ENCODE measurements at regions not wholly inside any gene's neighbourhood (a gene's known extent, or its start where the extent isn't known, plus 50 kb on each side); places are given as distances from the start of the nearest gene placed in this dataset.
"Not testable (repeated sequence)": the region's sequence is repeated elsewhere in the genome, so short reads cannot be mapped to it uniquely, and the experiment has no call there.

- no peak for DNase-seq
Measured at GRCh38 chr13:34372581-34372980, 554.6 kb downstream of the RFC3 start.

DNA sequence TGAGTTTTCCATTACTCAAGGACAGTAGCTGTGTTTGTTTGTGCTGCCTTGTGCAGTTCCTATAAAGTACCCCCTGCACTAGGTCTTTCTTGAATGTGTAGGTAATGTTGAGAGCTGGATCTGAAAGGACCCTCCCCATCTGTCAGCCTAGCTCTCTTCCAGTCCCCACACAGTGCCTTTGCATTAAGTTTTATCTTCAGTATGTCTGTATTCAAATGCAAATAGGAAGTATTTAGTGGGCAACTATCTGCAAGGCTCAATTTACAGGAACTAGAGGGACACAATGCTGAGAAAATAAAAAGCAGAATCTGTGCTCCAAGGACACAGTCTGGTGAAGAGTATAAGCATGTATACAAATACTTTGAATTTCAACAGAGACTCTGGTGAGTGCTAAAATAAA is 558.5 kb downstream of the RFC3 start:
- DNase-seq = no peak

DNA sequence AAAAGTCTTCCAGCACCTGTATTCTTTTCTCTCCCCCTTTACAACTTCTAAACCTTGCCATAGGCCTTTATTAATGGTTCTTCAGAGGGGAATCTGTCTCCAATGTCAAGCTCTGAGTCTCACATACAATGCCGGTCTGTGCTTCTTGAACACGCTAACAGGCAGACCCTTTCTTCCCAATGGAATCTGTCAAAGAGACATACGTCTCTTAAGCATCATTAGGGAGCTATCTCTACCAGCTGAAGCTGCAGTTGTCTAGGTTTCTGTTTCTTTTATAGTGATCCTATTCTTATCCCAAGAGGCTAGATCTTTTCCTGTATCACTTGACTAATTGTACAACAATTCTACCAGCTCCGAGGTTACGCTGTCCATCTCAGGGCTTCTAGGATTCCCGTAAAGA is 560.8 kb upstream of the NBEA start:
- no peak for DNase-seq

DNA sequence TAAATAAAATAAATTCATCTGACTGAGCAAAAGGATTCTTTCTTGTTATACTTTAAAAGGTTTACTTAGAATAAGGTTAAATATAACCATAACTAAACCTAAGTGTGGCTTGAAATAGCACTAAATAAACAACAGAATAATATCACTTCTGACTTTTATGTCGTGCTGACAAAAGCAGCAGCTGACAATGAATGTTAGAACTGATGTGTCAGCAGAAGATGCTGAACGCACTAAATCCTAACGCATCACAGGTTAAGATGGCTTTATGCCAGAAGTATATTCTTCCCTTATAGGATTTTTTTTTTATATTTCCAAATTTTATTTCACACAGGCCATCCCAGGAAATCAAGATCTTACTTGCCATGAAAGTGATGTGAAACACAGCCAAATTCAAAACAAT is 558.3 kb upstream of the NBEA start:
- no peak for DNase-seq

- DNase-seq = not testable (repeated sequence)
Measured at GRCh38 chr13:34386229-34386628, 555.8 kb upstream of the NBEA start.

GRCh38 chr13:34391076-34391475 is 551.0 kb upstream of the NBEA start:
- no peak for DNase-seq

DNA sequence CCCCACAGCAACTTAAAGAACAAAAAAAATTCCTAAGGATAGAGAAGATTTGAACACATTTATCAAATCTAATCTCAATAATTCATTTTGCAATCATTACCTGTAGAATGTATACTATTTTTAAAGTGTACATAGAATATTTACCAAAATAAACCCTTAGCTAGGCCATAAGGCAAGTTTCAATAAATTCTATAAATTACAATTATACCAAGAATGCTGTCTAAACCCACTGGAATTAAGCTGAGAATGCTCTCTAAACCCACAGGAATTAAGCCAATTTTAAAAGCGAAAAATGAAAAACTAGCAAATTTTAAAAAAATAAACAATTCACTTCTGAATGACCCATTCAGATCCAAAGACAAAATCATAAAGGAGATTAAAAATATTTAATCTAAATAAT is 540.4 kb upstream of the NBEA start:
- DNase-seq = no peak

- DNase-seq = no peak
Measured at GRCh38 chr13:34405410-34406181, 536.5 kb upstream of the NBEA start.

GRCh38 chr13:34408640-34409039 is 533.4 kb upstream of the NBEA start:
- DNase-seq = no peak

GRCh38 chr13:34409496-34410182 is 532.4 kb upstream of the NBEA start:
- no peak for DNase-seq

DNA sequence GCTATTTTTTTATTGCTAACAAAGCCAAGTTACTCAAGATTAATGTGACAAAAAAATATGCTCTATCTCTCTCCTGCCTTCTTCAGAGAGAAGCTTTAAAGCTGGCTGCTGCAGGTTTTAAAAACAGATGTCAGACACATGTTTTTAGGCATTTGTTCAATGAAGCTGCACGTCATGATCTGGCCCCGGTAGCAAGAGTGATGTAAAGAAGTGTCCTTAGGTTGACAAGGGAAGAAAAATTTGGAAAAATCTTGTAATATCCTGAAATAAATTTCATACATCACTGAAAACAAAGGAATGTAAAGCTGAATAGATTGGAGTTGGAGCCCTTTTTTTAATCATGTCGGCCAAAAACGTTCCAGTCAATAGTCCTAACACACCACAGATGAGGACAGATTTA is 531.4 kb upstream of the NBEA start:
- DNase-seq = peak; percentile 71

DNA sequence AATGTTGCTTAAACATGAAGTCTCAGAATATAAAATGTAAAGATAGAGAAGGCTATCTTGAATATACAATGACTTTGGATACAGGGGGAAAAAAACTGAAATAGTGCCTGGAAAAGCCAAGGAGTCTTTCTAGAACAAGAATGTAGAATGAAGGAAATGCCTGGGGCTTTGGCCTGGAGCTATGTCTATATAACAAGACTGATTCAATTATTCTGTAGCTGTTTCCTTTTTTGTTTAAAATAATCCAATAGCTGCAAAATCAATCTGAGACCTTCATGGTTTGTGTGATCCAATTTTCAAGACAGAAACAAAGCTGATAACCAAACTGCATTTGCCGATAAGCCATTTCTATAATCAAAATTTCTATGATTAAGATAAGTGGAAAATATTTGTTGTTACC is 530.9 kb upstream of the NBEA start:
- DNase-seq = no peak

DNA sequence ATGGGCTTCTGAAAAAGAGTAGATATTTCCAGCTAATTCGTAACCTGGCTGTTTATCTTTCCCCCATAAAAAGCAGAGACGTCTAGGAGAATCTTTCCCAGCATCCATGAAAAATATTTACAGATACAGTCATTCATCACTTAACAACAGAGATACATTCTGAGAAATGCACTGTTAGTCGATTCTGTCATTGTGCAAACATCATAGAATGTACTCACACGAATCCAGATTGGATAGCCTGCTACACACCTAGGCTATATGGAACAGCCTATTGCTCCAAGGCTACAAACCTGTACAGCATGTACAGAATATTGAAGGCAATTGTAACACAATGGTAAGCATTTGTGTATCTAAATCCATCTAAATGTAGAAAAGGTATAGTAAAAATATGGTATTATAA is 530.2 kb upstream of the NBEA start:
- DNase-seq = no peak

- DNase-seq = no peak
Measured at GRCh38 chr13:34412295-34412694, 529.8 kb upstream of the NBEA start.

- no peak for DNase-seq
Measured at GRCh38 chr13:34412817-34413375, 529.2 kb upstream of the NBEA start.

DNA sequence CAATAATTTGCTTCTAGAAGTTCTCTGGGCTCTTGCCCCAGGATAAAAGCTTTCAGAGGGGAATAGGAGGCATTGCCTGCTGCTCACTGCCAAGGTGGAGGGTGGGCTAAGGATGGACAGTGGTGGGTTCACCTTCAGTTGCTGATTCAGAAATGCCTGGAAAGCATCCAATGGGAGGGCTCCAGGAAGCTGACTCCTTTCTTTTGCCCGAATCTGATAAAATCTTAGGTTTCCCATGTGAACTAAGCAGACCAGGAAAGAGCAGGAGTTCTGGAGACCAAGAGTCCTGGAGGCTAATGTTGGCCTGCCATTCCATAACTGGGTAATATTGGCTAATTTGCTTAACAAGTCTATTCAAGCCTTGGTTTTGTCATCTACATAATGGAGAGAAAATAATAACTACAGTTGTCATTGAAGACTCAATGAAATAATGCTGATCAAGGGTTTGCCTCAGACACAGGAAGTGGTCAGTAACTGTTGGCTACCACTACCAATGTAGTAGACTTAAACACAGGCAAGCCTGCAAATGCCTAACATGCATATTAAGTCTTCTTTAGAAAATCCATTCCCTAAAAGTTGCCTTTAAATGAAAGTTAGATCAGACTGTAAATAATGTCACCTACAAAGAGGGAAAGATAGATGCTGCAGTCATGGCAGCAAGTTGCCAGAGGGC is 528.4 kb upstream of the NBEA start:
- no peak for DNase-seq

- no peak for DNase-seq
Measured at GRCh38 chr13:34414616-34415015, 527.5 kb upstream of the NBEA start.

GRCh38 chr13:34416971-34417380 is 525.1 kb upstream of the NBEA start:
- peak; percentile 74 for DNase-seq

DNA sequence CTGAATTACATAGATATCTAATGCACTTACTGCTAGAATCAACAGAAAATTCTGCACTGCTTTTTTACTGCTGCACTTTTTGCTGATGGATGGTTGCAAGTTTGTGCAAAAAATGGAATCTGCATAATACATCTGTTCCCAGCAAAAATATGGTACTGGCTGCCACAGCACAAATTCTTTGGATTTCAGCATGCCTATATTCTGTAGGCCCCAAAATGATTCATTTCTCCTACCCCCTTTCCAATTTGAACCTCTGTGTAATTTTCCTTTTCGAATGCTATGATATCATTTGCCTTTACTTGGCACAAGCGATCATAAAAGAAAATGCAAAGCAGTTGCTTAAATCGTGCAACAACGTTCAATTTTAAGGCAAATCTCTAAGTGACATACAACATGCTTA is 524.2 kb upstream of the NBEA start:
- no peak for DNase-seq

DNA sequence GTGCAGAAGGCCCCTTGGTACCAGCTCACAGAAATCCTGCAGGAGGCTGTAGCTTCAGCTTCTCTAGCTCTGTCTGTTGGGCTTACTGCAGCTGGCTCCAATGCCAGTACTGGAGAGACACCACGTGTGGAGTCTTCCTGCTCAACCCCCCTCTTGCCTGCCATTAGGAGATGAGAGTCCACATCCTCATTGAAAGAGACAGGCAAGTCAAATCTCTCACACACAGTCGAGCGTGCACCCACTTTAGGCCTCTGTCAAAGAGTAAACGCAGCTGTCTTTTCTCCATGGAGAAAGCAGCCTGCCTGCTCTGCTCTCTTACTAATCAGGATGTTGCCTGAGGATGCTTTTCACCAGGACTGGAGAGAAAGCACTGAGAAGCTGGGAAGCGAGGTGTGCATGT is 523.0 kb upstream of the NBEA start:
- no peak for DNase-seq

GRCh38 chr13:34419755-34420154 is 522.3 kb upstream of the NBEA start:
- DNase-seq = no peak

- DNase-seq = no peak
Measured at GRCh38 chr13:34420702-34421346, 521.2 kb upstream of the NBEA start.

- DNase-seq = no peak
Measured at GRCh38 chr13:34421347-34421719, 520.7 kb upstream of the NBEA start.
